ENCODE measurements at regions not wholly inside any gene's neighbourhood (a gene's known extent, or its start where the extent isn't known, plus 50 kb on each side); places are given as distances from the start of the nearest gene placed in this dataset.
"Not testable (repeated sequence)": the region's sequence is repeated elsewhere in the genome, so short reads cannot be mapped to it uniquely, and the experiment has no call there.

DNA sequence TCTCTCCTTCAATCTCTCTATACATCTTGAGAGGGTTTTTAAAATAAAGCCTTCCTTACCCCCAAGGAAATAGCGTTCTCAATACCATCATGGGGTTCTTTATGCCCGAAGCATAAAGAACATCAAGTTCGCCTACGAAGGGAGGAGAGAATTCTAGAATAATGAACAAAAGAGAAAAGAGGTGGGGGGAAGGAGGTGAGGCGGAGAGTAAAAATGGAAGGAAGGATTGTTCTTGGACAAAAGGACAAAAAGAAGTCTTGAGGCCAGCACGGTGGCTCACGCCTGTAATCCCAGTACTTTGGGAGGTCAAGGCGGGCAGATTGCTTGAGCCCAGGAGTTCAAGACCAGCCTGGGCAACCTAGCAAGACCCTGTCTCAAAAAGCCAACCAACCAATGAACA is 319.8 kb upstream of the NCKAP5 start:
- no peak for DNase-seq

DNA sequence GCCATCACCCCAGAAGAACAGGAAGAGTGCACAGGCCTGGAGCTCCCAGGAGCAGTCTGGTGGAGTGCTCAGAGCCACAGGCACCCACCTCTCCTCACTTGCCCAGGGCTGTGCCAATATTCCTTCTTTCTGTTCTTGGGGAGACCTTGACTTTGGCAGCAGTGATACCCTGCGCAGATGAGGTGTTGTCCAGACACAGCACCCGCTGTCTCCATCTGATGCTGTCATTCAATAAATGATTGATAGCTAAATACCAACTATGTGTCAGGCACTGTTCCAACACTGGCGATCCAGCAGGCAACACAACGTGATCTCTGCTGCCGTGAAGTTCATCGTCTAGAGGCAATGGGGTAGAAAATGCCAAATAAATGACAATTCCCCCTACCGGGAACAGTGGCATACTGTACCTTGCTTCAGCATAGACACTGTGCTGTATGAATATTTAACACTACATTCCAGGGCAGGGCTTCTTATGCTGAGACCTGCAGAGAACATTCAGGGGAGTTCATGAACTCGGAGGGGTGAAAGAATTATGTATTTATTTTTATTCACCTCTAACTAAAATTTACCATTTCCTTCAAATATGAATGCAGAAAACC is 320.5 kb upstream of the NCKAP5 start:
- no peak for DNase-seq

DNA sequence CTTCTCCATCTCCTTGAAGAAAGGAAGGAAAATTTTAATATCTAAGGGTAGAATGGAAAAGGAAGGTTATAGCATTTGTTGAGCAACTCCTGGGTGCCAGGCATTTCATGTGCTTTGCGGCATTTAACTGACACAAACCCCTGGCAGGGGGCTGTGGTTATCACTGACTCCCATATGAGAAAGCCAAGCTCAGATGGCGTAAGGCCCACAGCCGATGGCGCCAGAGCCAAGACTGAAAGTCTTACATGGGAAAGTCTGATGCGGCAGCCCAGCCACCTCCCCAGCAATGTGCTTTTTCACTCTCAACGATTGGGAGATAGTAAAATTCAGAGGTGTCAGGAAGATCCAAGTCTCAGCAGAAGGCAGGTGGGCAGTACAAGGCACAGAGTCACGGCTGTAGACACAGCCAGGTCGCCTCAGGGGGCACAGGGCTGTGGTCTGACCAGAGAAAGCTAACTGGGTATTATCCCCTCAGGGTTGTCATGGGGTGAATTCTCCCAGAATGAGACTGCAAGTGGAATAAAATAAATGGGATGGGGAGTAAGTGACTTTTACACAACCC is 324.2 kb upstream of the NCKAP5 start:
- no peak for DNase-seq

DNA sequence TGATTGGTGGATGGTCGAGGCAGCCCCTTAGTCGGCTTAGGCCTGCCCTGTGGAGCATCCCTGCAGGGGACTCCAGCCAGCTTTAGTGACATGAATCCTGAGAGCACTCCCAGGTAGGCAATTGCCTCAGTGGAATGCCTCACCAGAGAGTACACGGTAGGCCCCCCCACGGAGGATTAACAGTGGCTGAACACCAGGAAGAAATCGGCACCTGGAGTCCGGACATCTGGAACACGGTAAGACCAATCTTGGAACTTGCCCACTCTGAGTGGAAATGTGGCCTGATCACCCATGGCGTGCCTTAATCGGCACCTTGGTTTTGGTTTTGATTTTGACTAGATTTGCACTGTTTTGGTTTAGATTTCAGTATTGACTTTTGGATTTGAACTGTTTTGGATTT is 326.2 kb upstream of the NCKAP5 start:
- DNase-seq, result no peak

DNA sequence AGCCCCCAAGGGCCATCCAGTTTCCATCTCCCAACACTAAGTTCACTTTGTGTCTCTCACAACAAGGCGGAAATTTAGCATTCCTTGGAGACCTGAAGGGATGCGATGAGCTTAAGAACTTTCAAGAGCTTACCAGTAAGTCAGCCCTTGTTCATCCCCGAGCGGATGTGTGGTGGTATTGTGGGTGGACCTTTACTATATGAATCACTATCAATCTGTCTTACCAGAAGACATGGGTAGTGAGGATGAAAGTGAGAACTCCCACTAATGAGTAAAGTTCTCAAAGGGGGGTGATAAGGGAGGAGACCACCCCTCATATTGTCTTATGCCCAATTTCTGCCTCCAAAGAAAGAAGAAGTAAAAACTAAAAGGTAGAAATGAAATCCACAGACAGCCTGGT is 329.6 kb upstream of the NCKAP5 start:
- DNase-seq, result not testable (repeated sequence)

DNA sequence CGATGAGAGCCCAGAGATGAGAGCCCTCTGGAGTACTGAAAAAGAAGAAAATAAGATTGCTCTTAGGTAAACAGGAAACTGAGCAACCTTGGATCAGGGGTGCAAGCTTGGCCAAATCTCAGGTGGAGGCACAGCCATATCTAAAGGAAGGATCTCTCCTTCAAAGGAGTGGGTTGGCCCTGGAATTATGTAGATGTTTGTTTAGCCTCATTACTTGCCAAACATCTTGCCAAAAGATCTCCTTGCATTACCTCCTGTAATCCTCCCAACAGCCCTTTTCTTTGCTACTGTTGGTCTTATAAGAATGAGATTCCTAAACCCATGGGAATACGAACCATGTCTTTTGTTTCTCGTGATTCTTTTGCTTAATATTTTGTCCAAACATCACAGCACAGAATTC is 332.6 kb upstream of the NCKAP5 start:
- no peak for DNase-seq

DNA sequence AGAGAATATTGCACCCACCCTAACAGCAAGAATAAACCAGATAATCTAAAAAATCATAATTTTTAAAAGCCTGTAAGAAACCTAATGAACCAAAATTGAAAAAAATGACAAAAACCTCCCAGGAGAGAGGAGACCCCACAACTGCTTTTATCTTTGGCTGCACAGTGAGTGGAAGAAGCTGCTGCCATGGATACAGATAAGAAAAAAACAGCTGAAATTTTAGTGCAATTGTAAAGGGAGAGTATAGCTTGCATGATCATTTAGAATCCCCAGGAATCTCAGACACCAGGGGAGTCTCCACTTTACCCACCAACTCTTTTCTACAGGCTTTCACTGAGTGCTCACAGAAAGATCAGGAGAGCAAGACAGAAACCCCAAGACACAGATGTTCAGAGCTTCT is 338.1 kb upstream of the NCKAP5 start:
- DNase-seq, result no peak

DNA sequence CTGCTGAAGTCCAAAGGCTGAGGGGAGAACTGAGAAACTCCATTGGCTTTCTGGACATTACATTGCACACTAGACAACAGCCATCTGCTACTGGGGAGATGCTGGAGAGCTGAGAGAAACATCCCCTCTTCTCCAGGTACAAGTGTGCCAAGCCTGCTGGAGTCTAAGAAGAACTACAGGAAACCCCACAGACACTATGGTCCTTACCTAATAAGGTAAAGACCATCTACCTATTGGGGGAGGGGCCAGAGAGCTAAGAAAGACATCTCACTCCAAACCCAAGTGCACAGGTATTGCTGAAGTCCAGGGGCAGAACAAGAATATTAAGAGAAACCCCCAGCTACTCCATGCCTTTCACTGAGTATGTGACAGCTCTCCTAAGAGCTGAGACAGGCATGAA is 338.7 kb upstream of the NCKAP5 start:
- no peak for DNase-seq

DNA sequence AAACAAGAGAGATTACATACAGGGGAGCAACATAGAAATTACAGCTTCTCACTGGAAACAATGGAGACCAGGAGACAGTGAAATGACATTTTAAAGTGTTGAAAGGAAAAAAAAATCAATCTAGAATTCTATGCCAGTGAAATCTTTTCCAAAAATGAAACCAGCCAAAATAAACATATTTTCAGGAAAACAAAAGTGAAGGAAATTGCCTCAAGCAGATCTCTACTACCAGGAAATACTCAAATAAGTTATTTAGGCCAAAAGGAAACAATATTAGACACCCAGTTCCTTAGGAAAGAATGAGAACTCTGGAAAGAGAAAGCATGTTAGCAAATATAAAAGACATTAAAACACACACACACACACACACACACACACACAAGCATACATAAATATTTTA is 339.9 kb upstream of the NCKAP5 start:
- no peak for DNase-seq

DNA sequence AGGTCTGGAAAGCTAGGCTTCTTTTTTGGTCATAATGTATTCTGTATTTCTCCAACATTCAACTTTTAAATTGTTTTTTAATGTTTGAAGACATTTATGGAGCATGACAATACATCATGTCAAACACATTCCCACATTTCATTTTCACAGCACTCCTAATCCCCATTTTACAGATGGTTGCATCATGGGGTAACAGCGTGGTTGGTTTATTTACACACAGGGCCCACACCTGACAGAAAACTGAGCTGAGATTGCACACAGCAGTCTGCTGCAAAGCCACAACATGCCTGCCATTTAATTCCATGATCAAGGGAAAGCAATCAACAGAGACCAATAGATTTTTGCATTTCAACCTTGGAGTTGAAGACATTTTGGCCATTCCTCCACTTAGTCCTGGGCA is 335.7 kb upstream of the MGAT5 start:
- DNase-seq, result no peak

DNA sequence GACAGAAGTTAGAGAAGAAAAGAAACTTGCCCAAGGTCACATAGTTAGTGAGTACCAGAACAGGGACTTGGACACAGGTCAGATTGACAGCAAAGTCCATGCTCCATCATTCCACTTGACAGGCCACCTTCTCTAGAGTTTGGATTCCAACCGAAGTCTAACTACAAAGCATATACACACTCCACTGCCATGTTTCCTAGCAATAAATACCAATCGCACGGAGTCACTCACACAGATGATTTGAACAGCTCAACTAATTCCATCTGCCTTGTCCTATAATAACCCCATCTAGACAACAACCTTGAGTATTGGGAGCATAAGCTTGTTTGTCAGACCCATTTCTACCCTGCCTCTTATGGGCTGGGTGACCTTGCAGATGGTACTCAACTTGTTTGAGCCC is 334.6 kb upstream of the MGAT5 start:
- no peak for DNase-seq

DNA sequence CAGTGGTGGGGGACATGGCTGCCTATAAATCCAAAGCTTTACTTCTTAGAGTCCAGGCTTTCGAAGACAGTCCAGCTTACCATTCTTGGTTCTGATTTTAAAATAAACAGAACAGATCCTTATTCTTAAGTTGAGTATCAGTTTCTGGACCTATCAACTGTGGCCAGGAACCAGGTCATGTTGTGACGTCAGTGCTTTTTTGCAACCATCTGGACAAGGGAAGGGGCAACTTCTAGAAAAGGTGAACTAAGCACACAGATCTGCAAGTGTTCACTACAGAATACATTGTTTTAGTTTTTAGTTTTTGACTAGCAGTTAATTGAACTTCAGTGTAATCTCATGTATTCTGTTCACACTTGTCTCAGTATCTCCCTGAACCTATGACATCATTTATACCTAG is 326.0 kb upstream of the MGAT5 start:
- DNase-seq, result no peak

DNA sequence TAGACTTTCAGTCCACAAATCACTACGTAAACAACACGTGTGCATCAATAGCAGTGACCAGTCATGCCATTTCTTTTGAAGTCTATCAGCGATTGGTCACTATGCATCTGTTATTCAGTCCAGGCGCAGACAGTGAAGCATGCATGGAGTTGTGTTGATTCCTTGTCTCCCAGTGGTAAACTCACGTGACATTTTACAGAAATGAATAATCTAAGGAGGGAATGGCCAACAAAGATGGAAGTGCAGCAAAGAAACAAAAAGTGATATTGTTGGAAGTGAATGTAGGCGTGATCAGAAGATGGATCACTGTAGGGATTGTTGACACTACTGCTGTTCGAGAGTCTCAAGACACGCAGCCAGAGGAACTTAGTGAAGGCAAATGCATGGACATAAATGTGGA is 317.8 kb upstream of the MGAT5 start:
- no peak for DNase-seq

DNA sequence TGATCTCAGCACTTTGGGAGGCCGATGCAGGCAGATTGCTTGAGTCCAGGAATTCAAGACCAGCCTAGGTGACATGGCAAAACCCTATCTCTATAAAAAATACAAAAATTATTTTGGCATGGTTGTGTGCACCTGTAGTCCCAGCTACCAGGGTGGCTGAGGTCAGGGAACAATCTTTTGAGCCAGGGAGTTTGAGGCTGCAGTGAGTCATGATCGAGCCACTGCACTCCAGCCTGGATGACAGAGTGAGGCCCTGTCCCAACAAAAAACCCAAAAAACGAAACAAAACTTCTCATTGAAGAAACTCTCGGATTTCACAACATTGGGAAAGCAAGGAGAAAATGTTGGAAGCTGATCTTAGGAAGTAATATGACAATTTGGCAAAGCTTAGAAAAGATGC is 317.3 kb upstream of the MGAT5 start:
- DNase-seq, result no peak

DNA sequence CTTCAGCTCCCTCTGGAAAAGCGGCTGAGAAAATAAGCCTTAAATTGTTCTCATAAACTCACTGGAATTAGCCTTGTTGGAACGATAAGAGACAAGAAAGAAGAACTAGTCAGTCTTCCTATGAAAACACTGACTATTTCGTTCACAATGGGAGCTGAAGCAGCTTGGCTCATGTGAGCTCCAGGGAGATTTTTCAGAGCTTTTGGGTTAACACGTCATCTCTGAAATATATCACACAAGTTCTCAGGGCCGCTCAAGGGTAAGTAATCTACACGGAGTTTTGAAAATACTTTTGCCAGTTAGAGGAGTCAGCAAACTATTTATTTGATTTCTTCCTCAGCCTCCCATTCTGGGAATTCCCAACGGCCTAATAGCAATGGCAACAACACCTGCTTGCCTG is 316.2 kb upstream of the MGAT5 start:
- no peak for DNase-seq

DNA sequence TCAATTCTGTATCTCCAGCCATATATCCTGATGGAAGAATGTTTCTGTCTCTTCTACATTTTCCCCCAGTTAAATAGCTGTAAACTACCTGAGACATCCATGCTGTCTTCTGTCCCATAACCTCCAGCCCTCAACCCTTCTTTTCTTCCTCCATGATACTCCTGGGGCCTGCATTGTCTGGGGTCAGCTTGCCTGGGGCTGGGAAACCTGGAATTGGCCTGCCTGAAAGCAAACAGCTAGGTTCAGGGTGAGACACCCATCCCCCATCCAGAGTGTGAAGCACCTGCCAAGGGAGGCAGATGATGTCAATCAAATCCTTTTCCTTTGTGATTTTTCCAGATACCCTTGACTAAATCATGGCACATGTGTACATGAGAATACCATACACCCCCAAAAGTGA is 313.7 kb upstream of the MGAT5 start:
- no peak for DNase-seq

DNA sequence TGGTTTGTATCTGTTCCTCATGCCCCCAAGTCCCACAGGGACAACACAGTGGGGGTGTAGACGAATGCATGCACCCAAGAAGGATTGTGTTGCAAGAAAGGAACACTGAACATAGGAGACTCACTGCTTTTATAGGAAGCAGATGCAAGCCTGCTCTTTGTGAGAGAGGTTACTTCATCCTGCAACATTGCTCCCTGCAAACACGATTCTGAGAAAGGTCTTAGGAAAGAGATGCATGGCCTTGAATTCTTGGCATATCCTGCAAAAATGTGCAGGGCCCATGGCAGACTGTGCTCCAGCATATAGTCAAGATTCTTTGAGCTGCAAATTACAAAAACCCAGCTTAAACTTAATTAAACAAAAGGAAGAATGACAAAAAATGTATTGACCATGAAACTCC is 312.2 kb upstream of the MGAT5 start:
- no peak for DNase-seq

DNA sequence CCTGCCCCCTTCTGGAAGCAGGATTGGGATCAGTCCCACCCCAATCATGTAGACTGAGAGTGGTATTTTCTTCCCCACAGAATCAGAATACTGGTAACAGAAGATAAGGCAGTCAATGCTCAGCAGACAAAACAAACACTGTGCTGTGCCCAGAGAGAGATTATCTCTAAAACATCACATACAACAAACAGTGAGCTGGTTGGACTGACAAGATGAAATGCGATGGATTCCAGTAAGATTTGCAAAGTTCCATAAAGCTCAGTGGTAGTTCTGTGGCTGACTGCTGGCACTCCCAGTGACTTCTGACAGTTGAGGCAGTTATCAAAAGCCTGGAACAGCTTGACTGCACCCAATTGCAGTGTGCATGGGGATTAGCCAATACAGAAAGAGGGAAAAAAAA is 311.5 kb upstream of the MGAT5 start:
- no peak for DNase-seq

DNA sequence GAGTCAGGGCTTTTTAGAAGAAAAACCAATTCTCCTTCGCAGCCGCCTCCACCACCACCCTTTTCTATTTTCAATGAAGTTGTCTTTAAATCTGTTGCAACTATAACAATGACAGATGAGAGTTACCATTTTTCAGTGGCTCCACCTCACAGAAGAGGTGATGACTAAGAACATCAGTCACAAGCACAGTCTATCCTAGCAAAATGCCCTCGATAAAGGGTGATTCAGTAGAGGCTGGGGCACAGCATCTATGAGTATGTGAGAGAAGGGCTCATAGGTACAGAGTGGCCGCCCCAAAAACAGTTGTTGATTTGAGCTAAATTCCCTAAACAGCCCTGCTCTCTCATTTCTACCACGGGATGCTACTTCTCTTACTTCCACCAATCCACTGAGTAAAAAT is 310.8 kb upstream of the MGAT5 start:
- DNase-seq, result no peak

DNA sequence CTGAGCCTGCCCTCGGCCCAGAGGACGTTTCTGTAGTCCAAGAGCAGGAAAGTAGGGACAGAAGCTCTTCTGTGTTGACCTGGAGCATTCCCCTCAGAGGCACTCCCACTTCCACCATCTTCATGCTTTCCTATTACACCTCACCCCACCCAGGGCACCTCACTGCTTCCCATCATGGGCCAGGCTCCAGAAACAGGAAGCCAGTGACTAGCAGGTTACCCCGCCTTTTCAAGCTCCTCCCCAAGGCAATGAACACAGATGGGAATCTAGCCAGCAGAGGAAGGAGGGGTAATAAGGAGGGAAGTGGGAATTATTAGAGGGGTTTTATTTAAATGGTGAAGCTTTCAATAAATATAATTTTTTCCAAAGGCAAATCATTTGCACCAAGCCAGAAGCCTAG is 308.8 kb upstream of the MGAT5 start:
- no peak for DNase-seq

DNA sequence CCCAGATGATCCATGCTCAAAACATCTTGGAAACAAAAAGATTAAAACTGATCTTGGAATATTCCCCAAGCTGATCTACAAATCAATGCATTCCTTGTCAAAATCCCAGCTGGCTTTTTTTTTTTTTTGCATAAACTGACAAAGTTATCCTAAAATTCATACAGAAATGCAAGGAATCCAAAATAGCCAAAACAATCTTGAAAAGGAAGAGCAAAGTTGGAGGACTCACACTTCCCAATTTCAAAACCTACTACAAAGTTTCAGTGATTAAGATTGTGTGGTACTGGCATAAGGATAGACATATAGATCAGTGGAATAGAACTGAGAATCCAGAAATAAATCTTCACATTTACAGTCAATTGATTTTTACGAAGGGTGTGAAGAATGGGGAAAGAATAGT is 306.8 kb upstream of the MGAT5 start:
- no peak for DNase-seq

DNA sequence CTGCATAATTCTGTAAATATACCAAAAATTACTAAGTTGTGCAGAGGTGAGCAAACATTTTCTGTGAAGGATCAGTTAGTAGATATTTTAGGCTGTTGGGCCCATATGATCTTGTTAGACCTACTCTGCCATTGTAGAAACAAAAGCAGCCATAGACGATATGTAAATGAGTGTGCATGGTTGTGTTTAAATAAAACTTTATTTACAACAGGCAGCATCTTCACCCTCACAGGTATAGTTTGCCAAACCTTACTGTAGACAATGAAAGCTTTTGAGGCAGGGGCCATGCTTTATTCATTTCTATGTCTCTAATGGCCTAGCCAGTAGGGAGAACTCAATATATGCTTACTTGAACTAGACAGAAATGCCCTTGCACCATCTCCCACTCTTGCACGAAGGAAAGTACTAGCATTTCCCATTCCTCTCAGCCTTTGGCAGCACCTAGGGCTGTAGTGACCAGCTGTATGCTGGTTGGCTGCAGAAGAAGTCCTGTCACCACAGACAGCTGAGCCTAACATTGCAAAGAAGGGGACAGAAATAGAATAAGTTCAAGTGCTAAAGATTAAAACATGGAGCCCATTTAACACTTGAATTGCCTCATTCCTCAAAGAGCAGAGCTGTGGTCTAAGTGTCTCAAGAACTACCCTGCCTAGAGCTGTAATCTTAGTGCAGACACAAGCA is 305.1 kb upstream of the MGAT5 start:
- no peak for DNase-seq

DNA sequence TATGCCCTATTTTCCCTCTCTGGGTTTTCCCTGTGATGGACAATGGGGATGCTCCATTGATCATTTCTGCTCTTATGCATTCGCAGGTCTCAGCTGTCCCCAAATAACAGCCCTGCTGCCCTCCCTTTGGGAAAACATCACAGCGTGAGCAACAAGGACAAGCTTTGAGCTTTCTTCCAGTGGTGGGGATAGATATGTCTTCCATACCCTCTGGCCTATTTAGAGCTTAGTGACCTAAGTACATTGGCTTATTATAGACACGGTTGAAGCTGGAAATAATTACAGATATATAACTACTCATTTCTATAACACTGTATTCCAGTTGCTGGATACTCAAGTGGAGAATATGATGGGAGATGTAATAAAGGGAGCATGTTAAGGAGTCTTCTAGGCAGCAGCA is 304.3 kb upstream of the MGAT5 start:
- no peak for DNase-seq

DNA sequence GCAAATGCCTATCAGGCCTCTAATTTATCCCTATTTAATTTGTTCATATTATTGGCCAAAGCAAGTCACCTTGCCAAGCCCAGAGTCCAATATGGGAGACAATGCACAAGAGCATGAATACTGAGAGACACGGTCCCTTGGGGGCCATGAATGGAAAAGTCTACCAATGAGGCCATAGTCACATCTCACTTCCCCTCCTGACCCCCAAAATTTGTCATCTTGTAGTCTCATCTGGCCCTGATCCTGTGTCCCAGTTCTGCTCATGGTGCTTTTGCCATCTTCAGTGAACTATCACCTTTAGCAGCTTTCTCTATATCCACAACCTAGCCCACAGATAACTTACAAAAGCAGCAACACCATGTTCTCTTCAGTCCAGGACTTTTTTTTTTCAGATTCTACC is 302.7 kb upstream of the MGAT5 start:
- DNase-seq, result no peak

DNA sequence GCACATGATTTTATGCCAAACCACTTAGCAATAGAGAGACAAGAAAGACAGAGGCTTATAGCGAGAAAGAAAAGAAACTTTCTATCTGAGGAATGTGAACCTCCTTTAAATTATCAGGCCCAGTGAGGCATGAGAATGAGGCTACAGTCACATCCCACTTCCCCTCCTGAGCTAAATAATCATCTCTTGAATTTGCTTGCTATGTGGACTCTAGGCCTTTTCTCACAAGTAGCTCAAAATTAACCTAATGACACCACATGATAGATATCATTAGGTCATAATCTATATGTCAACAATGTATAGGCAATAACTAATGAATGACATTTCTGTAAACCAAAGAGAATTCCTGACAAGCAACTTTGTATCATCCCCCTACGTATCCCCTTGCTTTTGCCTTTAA is 301.5 kb upstream of the MGAT5 start:
- DNase-seq, result no peak

Measured in activated CD4-positive, alpha-beta T cell treated with anti-CD3 and anti-CD28 coated beads, Interleukin-10, Interleukin-2, amounts not matched to agents 100 ng/mL and 50 ng/mL, durations not matched to agents 16 hours and 8 hours (primary cell).